GM23248 (cell line): ENCODE measurements at regions not wholly inside any gene's neighbourhood (a gene's known extent, or its start where the extent isn't known, plus 50 kb on each side); places are given as distances from the start of the nearest gene placed in this dataset.

Experiments used
- EZH2 ChIP-seq: fragments of 200-600 bp; sonication (generic); IDR thresholded peaks from 2 replicates; pipeline ENCODE4 v1.6.1; 2018; ENCODE audit warnings: antibody characterized with exemption, mild to moderate bottlenecking; ENCODE audit not compliant: insufficient read depth, poor library complexity, severe bottlenecking
- EZH2phosphoT487 ChIP-seq: fragments of 200-600 bp; sonication (generic); IDR thresholded peaks from 2 replicates; pipeline ENCODE4 v1.6.1; 2018; ENCODE audit warnings: antibody characterized with exemption, moderate library complexity, mild to moderate bottlenecking, low read depth; ENCODE audit not compliant: insufficient read depth

DNA sequence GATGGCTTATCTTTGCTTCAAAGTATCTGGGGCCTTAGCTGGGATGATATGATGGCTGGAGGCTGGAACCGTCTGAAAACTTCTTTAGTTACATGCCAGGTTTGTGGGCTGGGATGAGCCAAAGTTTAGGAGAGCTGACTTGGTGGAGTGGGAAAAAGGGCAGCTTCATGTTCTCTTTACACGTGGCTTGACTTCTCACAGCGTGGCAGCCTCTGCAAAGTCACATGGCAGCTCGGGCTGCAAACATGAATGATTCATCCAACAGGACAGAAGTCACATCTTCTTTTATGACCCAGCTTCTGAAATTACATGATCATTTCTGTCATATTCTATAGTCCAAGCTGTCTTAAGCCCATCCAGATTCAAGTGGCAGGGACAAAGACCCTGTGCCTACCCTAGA, 176.0 kb downstream of the OLFM4 start:
- TF ChIP-seq EZH2phosphoT487 (no peak), EZH2 (no peak)
